ENCODE measurements at regions not wholly inside any gene's neighbourhood (a gene's known extent, or its start where the extent isn't known, plus 50 kb on each side); places are given as distances from the start of the nearest gene placed in this dataset.

DNA sequence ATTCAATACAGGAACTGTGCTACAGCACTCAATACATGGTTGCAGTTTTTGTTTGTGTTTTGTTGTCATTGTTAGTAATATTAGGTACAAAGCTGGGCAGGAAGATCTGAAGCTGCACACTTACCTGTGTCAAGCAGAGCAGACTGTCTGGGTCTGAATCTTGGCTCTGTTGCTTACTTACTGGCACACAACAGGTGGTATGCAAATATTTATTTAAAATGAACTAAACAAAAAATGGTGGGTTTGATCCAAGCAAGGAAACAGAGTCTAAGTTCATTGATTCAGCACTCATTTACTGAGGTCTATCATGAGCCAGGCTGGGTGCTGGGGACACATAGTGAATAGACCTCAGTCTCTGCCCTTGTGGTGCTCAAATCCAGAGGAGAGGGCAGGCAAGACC is 230.4 kb downstream of the OMA1 start:
- no peak overlapping the region for H3K4me3 ChIP-seq (ENCODE audit: low read depth, low read length)
- TF ChIP-seq, protein P1, sequence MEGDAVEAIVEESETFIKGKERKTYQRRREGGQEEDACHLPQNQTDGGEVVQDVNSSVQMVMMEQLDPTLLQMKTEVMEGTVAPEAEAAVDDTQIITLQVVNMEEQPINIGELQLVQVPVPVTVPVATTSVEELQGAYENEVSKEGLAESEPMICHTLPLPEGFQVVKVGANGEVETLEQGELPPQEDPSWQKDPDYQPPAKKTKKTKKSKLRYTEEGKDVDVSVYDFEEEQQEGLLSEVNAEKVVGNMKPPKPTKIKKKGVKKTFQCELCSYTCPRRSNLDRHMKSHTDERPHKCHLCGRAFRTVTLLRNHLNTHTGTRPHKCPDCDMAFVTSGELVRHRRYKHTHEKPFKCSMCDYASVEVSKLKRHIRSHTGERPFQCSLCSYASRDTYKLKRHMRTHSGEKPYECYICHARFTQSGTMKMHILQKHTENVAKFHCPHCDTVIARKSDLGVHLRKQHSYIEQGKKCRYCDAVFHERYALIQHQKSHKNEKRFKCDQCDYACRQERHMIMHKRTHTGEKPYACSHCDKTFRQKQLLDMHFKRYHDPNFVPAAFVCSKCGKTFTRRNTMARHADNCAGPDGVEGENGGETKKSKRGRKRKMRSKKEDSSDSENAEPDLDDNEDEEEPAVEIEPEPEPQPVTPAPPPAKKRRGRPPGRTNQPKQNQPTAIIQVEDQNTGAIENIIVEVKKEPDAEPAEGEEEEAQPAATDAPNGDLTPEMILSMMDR (IDR thresholded peaks at IDR 0.05; ENCODE audit: low read depth, low read length, missing control alignments), result no peak
- DNase-seq (ENCODE audit: low read depth), result no peak

DNA sequence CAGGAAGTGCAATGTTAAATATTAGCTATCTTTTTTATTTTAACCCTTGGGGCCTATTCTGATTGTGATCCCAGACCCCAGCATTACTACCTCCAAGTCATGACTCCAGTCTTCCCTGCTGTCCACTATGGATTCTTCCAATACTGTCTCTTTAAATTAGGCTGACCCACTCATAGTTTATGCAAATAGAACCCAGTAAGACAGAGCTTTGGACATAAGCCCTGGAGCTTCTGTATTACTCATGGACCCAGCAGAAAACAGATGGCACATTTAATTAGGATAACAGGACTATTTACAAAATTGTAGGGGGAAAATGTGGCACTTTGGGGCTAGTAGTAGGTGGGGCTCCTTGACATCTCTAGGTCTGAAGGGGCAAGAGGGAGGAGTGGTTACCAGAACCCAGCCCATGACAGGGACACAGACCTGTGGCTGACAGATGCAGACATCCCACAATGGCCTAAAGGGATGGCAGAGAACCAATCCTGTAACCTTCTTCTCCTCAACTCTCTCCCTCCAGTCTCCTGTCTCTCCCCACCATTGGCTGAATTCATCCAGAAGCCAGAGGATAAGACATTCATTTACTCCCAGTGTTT is 233.5 kb downstream of the OMA1 start:
- DNase-seq (ENCODE audit: low read depth), result no peak
- H3K4me3 ChIP-seq (ENCODE audit: low read depth, low read length), result no peak overlapping the region
- TF ChIP-seq, protein P1 (IDR thresholded peaks at IDR 0.05; ENCODE audit: low read depth, low read length, missing control alignments), result no peak

DNA sequence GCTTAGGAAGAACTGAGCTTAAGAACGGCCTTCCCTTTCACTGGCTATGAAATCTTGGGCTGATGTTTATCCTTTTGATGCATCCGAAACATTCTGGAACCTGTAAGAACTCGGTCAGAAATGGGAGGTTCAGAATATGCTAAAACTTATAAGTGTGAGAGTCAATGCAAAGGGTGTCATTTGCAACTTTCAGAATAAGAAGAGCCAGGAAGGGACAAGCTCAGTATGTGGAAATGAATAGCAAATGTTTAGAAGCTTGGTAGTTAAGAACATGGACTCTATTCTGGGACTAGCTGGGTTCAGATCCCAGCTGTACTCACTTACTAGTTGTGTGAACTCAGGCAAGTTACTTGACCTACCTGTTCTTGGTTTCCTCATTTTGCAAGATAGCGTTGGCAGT is 234.1 kb downstream of the OMA1 start:
- DNase-seq (ENCODE audit: low read depth), result no peak
- no peak overlapping the region for H3K4me3 ChIP-seq (ENCODE audit: low read depth, low read length)
- TF ChIP-seq, protein P1 (IDR thresholded peaks at IDR 0.05; ENCODE audit: low read depth, low read length, missing control alignments), result no peak

- DNase-seq (ENCODE audit: low read depth), result no peak
- H3K4me3 ChIP-seq (ENCODE audit: low read depth, low read length), result no peak overlapping the region
- TF ChIP-seq, protein P1 (IDR thresholded peaks at IDR 0.05; ENCODE audit: low read depth, low read length, missing control alignments), result no peak
Observed at GRCh38 chr1:58310881-58311280, 235.6 kb downstream of the OMA1 start.

DNA sequence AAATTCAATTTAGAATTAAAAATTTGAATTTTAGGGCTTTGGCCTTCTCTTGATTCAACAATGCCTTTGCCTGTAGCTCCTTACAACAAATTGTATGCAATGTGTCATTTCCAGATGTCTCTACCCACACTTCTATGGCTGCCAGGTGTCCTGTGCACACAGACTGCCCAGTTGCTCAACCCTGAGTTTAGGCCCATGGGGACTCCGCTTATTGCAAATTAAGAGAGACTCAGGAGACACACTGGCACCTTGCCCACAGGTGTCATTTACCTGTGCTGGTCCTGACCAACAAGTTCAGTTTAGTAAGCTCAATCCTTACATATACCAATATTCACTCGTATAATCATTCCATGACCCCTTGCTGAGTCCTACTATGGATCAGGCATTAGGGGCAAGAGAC is 236.1 kb downstream of the OMA1 start:
- no peak overlapping the region for H3K4me3 ChIP-seq (ENCODE audit: low read depth, low read length)
- DNase-seq (ENCODE audit: low read depth), result no peak
- TF ChIP-seq, protein P1 (IDR thresholded peaks at IDR 0.05; ENCODE audit: low read depth, low read length, missing control alignments), result no peak

DNA sequence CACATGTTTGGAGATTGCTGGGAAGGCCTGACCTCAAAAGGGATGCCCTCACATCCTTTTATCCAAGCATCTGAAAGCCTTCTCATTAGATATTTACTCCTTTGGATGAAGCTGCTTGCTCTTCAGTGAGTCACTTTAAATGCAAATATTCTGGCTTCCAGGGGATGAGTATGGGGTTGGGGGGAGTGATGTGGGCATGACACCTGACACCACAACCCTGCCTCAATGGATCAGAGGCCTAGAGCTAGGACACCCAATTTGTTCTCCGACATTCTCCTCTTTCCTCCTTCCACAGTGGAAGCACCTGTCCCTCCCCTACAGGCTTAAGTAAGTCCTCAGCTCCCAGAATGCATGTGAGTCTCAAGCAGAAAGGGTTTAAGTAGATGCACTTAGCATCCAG is 238.3 kb downstream of the OMA1 start:
- DNase-seq (ENCODE audit: low read depth), result no peak
- H3K4me3 ChIP-seq (ENCODE audit: low read depth, low read length), result no peak overlapping the region
- TF ChIP-seq, protein P1 (IDR thresholded peaks at IDR 0.05; ENCODE audit: low read depth, low read length, missing control alignments), result no peak

GRCh38 chr1:58307431-58307830 is 239.1 kb downstream of the OMA1 start:
- H3K4me3 ChIP-seq (ENCODE audit: low read depth, low read length), result no peak overlapping the region
- TF ChIP-seq, protein P1 (IDR thresholded peaks at IDR 0.05; ENCODE audit: low read depth, low read length, missing control alignments), result no peak
- no peak for DNase-seq (ENCODE audit: low read depth)

Data from GM12864 (cell line).